GM21619 (cell line): ENCODE measurements at regions not wholly inside any gene's neighbourhood (a gene's known extent, or its start where the extent isn't known, plus 50 kb on each side); places are given as distances from the start of the nearest gene placed in this dataset.

ENCODE experiments used
- ATAC-seq: cut with Tn5 transposase; IDR thresholded peaks from one replicate; pipeline ENCODE4 v1.9.1; 2021; ENCODE audit not compliant: unreplicated experiment

DNA sequence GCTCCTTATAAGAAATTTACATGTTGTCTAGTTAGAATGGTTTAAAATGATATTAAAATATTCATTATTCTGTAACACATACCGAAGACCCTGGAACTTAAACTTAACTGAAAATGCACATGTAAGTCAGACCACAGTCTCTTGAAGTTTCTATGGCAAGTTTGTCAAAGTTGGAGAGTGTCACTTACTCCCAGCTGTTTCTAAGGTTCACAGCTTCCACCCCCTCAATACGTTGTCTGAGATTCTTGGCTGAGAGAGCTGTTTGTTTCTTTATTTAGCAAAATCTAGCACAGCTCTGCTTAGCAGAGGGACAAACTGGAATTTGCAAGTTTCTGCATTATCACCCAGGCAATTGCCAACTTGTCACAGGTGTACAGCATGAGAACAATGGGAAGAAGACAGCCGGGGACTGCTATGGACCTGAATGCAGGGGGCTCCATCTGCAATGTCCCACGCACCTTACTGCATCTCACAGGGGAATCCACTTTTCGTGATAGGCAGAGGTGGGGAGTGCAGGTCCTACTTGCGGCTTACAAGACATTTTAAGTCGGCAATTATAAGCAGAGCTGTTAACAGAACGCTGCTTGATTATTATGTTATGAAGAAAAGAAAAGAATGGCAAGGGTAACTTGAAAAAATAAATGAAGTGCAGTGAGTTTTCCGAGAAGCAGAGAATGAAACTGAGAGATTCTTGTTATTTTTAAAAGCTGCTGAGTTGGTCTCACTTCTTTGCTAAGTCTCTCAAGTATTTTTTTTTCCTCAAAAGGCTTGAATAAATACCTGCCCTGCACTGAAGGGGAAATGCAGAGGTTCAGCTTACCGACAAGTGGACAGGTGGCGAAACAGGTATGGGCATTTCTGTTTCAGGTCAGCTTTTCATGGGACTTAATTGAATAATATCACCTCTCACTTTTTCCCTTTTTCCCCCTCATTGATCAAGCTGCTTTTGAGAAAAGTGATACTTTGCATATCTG lies 1072.1 kb upstream of the FANCL start:
- peak; percentile 43 for ATAC-seq

DNA sequence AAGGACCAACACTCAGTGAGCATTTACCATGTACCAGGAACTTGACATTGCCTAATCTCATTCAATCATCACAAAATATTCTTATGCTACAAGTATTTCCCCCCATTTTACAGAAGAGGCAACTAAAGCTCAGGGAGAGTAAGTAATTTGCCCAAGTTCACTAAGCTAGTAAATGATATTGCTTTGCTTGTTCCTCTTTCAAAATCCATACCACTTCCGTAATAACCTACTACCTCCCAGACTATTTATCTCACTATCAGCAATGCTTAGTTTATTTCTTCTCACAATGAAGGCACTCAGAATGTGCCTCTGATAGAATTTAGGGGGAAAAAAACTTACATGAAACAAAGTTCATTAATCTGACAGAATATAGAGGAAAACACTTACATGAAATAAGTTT lies 1070.9 kb upstream of the FANCL start:
- no peak for ATAC-seq

DNA sequence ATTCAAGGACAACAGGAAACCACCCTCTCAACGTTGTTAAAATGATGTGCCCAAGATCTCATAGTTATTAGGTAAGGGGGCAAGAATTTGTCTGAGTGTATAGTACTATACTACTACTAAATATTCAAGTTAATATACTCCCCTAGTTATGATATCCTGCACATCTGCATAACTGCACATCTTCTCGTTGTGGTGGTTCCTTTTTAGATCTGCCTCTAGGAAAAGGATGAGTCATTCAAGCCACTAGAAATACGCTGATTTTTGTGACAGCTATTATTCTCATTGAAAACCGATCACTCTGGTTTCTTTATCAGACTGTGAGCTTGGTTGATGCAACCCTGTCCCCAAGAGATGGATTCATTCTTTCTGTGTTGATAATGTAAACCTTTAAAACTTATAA lies 1067.0 kb upstream of the FANCL start:
- ATAC-seq: no peak

DNA sequence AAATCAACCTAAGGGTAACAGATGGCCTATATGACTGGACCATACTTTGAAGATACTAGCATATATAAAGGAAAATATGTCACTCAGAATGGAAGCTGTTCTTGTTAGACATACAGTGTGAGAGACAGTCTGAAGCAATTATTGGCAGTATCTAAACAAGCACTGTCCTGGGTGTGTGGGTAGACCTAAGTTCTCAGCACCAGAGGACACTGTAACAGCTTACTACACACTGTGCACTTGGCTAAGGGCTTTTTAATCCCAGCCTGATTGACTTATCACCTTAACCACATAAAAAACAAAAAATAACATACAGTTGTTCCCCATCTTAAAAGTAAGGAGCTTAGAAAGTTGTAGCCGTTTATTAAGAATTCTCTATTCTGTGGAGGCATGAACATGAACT lies 1066.1 kb upstream of the FANCL start:
- ATAC-seq: no peak

DNA sequence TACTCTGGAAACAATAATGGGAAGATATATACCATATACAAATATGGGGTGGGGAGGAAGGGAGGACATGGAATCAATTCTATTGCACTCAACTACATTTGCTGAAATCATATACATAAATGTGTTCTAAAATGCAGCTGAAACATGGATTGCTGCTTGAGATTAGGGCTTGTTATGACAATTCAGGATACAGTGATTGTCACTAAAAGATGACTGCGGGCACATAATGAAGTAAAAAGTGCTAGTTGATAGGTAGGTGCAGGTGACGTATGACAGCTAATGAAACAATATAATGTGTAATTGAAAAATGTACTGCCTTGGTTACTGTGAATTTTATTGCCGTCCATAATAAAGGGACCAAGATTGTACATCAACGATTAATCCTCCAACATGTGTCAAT lies 1062.1 kb upstream of the FANCL start:
- ATAC-seq: no peak

DNA sequence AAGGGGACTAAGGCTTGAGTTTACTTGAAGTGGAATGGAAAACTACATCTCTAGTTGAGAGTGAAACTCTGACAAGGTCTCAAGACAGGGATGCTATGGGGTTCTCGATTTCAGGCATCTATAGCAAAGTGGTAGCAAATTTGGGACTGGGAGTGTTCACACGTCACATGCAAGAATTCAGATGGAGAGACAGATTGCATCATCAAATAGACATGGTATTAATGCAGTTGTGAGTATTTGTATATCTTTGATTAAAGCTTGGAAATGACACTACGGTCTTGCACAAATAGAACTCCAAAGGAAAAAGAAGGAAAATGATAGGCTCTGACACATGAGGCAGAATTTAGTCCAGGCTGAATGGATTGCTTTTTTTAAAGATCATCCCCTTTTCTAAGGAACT lies 1061.6 kb upstream of the FANCL start:
- no peak for ATAC-seq

DNA sequence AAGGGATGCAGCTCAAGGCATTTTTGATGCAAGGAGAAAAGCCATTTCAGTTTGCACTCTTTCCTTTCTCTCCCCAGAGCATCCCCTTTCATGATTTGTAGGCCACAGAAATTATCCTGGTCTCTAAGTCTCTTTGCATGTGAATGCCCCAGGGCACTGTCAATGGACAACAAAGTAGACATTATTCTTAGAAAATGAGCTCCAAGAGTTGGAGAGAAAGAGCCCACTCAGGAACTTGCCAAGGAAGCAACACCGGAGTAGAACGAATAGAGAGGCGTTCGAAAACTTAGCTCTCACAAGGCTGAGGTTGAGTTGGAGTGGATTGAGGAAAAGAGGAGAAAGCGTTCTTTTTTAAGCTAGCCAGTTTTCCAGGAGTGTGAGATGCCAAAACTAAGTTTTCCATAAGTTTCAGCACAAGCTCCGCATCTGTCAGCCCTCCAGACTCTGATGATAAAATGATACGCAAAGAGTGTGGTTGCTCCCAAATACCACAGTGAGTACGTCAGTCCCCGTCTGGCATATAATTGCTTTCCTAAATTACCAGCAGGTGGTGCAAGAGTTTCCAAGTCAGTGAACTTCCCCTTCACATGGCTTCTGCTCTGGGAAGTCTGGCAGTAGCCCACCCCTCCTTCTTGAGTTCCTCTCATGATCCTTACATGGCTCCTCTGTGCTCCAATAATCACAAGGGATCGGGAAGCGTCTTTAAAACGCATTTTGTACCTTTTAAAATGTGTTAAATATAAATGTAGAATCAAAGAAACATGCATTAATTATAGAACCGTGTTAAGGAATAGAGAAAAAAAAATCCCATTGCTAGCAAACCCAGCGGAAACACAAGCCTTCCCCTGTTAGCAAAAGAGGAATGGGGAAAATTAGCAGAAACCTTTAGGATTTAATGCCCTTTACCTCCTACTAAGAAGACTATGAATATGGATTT lies 1060.6 kb upstream of the FANCL start:
- peak; percentile 71 for ATAC-seq

DNA sequence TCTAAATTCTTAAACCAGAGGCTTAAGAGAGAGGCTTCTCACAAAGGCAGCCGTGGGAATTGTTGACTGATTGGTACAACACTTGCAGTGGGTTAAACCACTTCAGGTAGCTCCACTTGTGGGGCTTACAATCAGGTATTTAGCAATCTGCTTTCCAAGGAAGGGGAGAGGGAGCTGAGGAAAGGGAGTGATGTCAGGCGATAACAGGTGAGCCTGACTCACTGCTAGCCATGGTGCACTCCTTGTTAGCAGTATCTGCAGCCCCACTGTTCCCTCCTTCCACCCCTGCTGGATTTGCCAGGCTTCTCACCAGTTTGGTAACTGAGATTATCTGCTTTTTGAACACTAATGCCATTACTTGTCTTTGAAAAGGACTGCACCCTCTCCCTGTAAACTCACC lies 1056.7 kb upstream of the FANCL start:
- ATAC-seq: no peak

DNA sequence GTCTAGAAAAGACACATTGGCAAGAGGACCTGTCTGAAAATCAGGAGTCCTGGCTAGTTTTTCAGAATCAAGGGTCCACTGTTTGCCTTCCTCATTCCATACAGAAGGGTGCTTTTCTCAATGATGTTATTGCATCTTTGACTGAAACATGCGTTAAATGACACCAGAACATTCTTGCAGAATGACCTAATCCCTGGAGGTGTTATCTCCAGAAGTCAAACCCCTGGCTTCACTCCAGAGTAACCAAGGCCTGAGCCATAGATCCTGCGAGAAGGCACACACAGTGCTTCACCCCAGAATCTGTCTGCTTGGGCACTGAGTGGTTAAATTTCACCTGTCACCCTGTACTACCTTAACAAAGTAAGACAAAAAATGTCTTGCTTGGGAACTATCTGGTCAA lies 1055.2 kb upstream of the FANCL start:
- no peak for ATAC-seq

DNA sequence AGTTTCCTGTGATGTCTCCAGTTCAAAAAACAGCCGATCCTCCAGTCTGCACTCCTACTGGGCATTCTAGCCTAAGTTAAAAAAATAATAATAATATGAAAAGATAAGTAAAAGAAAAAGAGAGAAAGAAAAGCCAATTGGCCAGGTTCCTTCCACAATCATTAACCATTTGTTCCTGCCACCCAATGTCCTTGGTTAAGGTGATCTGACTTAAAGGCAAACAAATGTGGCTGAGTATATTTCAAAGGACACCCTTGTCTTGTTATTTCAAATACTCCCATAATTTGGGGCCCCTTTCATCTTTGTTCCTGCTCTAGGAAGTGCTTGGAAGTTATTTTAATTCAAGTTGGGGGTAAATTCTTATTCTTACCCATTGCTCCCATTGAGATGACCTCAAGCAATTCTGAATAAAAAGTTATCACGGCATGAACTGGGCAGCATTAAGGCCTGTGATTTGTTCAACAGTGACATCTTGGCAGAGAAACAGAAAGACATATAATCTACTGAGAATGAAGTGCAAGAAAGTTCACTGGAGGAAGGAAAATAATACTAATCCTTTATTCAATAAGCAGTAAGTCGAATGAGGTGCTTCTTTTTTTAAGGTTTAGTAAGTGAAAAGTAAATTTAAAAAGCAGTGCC lies 1054.5 kb upstream of the FANCL start:
- no peak for ATAC-seq

DNA sequence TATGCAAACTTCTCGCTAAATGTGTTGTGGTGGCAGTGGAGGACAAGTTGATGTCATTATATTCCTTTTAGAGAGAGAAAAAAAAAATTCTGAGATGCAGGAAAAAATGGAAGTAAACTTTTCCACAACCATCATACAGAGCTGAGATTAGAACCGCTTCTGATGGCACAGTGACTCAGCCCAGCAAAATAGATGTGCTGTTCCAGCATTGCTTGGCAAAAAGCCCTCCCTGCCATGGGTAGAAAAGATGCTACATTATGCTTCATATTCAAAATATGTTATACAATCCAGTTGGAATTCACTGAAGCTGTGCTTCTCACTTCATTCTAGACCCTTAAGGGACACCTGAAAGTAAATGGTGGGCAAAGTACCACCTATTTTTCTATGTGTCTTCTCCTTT lies 1047.6 kb upstream of the FANCL start:
- ATAC-seq: no peak

DNA sequence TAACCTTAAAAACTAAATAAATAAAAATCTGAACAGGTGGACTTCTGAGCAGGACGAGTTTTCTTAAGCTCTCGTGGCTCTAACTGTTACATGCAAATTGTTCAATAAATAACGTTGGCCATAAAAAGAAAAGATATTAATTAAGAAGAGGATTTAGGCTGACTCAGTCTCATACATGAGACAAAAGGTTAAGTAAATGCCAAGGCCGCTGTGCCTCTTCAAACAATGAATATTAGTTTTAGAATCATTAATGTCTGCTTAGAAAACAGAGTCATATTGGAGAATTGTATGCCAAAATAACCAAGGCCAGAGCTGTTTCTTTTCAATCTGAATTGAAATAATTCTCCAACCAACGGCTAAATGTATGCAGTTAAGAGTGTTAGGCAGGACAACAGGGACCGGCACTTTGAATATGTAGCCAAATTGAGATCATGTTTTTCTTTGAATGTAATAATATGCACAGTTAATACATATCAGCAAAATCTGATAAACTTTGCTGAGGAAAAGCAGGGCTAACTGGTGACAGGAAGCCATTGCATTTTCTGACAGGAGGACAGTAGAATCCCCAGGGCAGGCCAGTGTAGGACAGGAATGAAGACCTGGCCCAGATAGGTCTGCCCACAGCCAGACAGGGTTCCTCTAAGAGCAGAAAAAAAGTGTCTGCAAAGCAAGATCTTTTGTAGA lies 1041.4 kb upstream of the FANCL start:
- ATAC-seq: no peak

DNA sequence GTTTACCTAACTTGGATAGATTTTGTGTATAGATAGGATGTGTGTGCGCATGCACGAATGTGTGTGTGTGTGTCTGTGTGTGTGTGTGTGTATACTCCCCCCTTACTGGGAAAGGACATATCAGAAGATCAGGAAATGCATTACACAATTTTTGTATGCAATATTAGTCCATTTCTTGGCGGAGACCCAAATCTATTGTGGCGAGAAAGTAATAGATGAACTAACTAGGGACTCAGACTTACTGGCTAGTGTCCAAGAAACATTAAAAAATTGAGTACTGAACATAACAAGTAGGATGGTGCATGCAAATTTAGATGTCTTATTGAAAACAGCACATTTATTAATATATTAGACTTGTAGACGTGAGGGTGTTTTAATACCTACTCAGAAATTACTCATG lies 1036.5 kb upstream of the FANCL start:
- ATAC-seq: no peak

DNA sequence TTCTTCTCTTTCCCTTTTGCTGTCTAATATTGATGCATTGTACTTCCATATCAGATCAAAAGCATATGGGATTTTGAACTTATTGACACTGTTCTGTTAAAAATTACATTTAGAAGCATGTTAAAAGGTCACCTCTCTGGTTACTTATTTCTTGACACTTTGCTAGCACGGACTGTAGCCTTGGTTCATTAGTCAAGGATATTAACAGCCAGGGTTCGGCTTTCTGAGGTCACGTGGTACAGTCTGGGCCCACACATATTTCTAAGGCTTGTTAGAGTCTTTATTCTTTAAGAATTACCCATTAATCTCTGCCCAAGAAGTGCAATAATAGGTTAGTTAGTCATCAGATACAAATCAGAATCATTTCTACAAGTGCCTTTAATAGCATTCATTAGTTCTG lies 1035.8 kb upstream of the FANCL start:
- no peak for ATAC-seq

DNA sequence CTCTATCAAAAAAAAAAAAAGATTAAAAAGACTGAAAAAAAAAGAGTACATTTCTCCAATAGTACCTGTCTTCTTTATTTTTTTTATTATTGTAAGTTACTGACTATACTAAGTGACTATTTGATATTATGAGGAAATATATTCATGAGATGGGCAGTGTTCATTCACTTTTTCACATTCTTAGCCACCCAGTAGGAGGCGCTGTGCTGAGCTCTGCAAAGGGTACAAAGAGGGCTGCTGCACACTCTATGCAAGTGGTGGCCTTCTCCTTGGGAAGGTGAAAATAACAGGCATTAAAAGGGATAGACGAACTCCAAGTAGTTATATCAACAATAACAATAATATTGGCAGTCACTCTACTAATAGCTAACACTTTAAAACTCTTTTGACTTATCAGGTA lies 1034.9 kb upstream of the FANCL start:
- ATAC-seq: no peak

DNA sequence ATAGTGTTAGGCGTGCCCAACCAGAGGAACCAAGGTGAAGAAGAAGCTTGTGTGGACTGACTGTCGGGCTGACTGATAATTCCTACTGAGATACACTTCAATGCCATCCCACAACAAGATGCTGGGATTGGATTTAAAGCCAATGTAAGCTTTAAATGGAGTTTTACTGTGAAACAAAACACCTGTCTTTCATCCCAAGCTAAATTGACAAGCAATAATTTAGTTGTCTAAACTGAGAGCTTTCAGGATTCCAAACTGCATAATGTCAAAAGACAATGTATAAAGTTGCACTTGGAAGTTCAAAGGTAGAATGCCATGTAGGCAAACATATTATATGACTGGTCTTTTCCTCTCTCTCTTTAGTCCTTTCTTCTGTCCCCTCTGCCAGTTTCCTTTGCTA lies 1025.3 kb upstream of the FANCL start:
- ATAC-seq: no peak

DNA sequence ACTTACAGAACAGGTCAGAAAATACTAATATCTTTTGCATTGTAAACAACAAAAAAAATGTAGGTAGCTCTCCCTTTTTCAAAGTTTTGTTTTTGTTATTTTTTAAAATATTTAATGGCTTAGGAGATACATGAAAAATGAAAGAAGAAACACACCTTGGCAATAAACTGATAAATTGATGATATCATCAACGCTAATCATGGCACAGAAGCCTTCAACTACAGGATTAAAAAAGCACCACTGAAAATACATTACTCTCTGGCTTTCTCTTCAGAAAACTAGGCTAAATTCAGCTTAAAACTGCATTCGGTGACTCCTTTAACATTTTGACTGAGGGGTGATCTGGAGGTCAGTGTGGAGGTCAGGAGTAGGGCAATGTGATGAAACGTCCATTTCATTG lies 1018.8 kb upstream of the FANCL start:
- no peak for ATAC-seq

DNA sequence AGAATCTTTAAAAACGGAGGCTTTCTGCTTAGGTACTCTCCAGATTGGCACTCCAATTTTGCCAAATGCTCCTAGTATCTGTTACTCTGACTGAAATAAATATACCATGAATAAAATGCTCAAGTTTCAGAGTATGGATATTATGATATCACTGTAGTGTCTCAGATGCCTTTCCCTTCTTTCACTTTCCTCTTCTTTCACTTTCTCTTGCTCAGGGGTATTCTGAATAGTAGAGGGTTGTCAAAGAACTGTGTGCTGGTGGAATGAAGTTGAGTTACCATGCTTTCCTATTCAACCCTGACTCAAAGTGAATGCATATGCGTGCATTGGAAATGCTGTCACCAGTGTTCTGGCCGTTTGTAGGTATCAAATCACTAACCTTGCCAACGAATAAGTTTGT lies 1015.2 kb upstream of the FANCL start:
- no peak for ATAC-seq

DNA sequence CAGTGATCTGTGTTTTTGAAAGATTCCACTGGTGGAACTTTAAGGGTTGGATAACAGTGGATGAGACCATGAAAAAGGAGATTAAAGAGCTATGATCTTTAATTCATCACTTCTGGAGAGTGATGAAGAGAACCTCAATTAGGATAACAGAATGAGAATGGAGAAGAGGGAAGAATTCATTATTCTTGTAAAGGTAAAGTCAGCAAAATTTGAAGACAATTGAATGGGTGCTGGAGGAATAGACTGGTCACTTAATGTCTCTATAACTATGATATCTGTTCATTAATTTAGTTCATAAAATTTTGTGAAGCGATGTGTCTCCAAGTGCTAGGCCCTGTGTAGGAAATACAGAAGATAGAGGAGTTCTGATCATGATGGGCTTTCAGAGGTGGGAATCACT lies 1013.2 kb upstream of the FANCL start:
- ATAC-seq: no peak

DNA sequence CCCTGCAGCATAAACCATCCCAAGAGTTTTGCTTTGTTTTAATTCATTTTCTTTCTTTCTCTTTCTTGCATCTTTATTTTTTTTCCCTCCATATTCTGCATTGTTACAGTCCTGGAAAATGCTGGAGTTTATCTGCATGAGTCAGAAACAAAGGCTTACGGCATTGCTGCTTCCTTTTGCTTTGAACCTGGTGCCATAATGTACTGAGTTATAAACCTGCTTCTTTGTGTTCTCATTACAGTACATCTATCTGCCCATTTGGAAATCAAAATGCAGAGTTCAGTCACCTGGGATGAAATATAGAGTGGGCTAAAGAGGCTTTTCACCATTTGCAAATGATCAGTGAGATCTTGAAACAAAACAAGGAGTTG lies 1009.2 kb upstream of the FANCL start:
- no peak for ATAC-seq
